GM21528 (cell line): ENCODE measurements at regions not wholly inside any gene's neighbourhood (a gene's known extent, or its start where the extent isn't known, plus 50 kb on each side); places are given as distances from the start of the nearest gene placed in this dataset.

Source experiments
- ATAC-seq: cut with Tn5 transposase; IDR thresholded peaks from one replicate; pipeline ENCODE4 v1.9.1; 2021; ENCODE audit warnings: mild to moderate bottlenecking, moderate library complexity; ENCODE audit not compliant: unreplicated experiment, low FRiP score

- ATAC-seq, result no peak
These were observed 370.4 kb downstream of the SOCS6 start for GRCh38 chr18:70659036-70659925.

- ATAC-seq, result no peak
These were observed 364.8 kb downstream of the SOCS6 start for GRCh38 chr18:70653671-70654070.

GRCh38 chr18:70650878-70651277, 362.0 kb downstream of the SOCS6 start:
- ATAC-seq, result no peak

- no peak for ATAC-seq
These were observed 360.8 kb downstream of the SOCS6 start for GRCh38 chr18:70649683-70650082.

- no peak for ATAC-seq
These were observed 357.1 kb downstream of the SOCS6 start for GRCh38 chr18:70645971-70646370.

GRCh38 chr18:70643812-70644211, 355.0 kb downstream of the SOCS6 start:
- ATAC-seq, result no peak

- no peak for ATAC-seq
These were observed 352.4 kb downstream of the SOCS6 start for GRCh38 chr18:70641156-70641775.

- ATAC-seq, result no peak
These were observed 351.6 kb downstream of the SOCS6 start for GRCh38 chr18:70640336-70640887.

- no peak for ATAC-seq
These were observed 348.1 kb downstream of the SOCS6 start for GRCh38 chr18:70636991-70637390.

GRCh38 chr18:70634576-70635147, 345.8 kb downstream of the SOCS6 start:
- no peak for ATAC-seq

- ATAC-seq, result no peak
These were observed 338.4 kb downstream of the SOCS6 start for GRCh38 chr18:70627182-70627802.

- ATAC-seq, result no peak
These were observed 334.0 kb downstream of the SOCS6 start for GRCh38 chr18:70622622-70623419.

- no peak for ATAC-seq
These were observed 332.9 kb downstream of the SOCS6 start for GRCh38 chr18:70621710-70622109.

GRCh38 chr18:70620837-70621612, 332.2 kb downstream of the SOCS6 start:
- ATAC-seq, result no peak

GRCh38 chr18:70617020-70617763, 328.3 kb downstream of the SOCS6 start:
- no peak for ATAC-seq

GRCh38 chr18:70600225-70600925, 311.5 kb downstream of the SOCS6 start:
- ATAC-seq, result no peak

- no peak for ATAC-seq
These were observed 309.6 kb downstream of the SOCS6 start for GRCh38 chr18:70598406-70598805.

GRCh38 chr18:70582981-70583380, 294.1 kb downstream of the SOCS6 start:
- no peak for ATAC-seq
